ENCODE measurements at regions not wholly inside any gene's neighbourhood (a gene's known extent, or its start where the extent isn't known, plus 50 kb on each side); places are given as distances from the start of the nearest gene placed in this dataset.

GRCh38 chr7:67635271-67635670, 638.6 kb downstream of the TYW1 start:
- TF ChIP-seq CTCF (IDR thresholded peaks at IDR 0.05), result no peak
- no peak for TF ChIP-seq EP300 (IDR thresholded peaks at IDR 0.05)
- no peak for TF ChIP-seq POLR2A (IDR thresholded peaks at IDR 0.05)
- no peak for TF ChIP-seq POLR2AphosphoS5 (IDR thresholded peaks at IDR 0.05)
